GM12878 (cell line): ENCODE measurements at regions not wholly inside any gene's neighbourhood (a gene's known extent, or its start where the extent isn't known, plus 50 kb on each side); places are given as distances from the start of the nearest gene placed in this dataset.

Source experiments
- ATAC-seq: fragments of 200-7000 bp; cut with Tn5 transposase; 3 replicates; pipeline ENCODE4 v1.9.1; 2020; ENCODE audit warnings: mild to moderate bottlenecking, moderate library complexity
- BruUV-seq: library from RNA; stranded (reverse); fragments of 400-500 nt; replicated peaks from 2 replicates; lab custom pipeline; 2021; lab: Mats Ljungman, UMichigan
- CTCF ChIA-PET: fragments of 300-600 bp; sonication (Branson Sonifier 250); formaldehyde crosslinking; extraction: SDS; loops from one replicate; lab custom pipeline; 2021; ENCODE audit warnings: inconsistent platforms; lab: Yijun Ruan, JAX
- POLR2A ChIA-PET: fragments of 350-600 bp; formaldehyde crosslinking; extraction: SDS; loops from one replicate; lab custom pipeline; 2021; ENCODE audit warnings: inconsistent platforms; lab: Charles Lee
- RAD21 ChIA-PET: fragments of 300-600 bp; sonication (Branson Sonifier 250); formaldehyde crosslinking; loops from one replicate; lab custom pipeline; 2023; ENCODE audit warnings: antibody characterized with exemption; ENCODE audit not compliant: unreplicated experiment; lab: Charles Lee
- SMC1A ChIA-PET: fragments of 300-600 bp; sonication (Branson Sonifier 250); formaldehyde crosslinking; loops from one replicate; lab custom pipeline; 2023; ENCODE audit not compliant: unreplicated experiment, uncharacterized antibody; lab: Charles Lee
- DNase-seq: peaks from one replicate; pipeline ENCODE4 v3.0.0-alpha.2; 2011; ENCODE audit warnings: low read depth, low spot score
- FAIRE-seq: peaks from 3 replicates; lab custom pipeline; 2011; peaks lifted over from hg19 to GRCh38; lab: Jason Lieb, UNC
- H2AFZ ChIP-seq: 2 replicates; pipeline ENCODE4 v1.6.0; 2011; ENCODE audit warnings: low read depth, low read length, control low read depth; ENCODE audit not compliant: control insufficient read depth
- H3K27ac ChIP-seq: 2 replicates; pipeline ENCODE4 v1.5.1; 2011; ENCODE audit warnings: control low read depth; ENCODE audit not compliant: control insufficient read depth, insufficient read depth
- H3K27me3 ChIP-seq, 2 experiments: replicated peaks in 1 of 2; 2 replicates each; pipeline versions ENCODE4 v1.6.0 to v1.6.1; 2011; ENCODE audit warnings: low read length in 1 of 2; ENCODE audit not compliant: control insufficient read depth in 2 of 2, insufficient read depth in 2 of 2
- H3K36me3 ChIP-seq, 2 experiments: 2 replicates each; pipeline ENCODE4 v1.5.1; 2011; ENCODE audit warnings: low read length in 1 of 2; ENCODE audit not compliant: control insufficient read depth in 2 of 2, insufficient read depth in 2 of 2
- H3K4me1 ChIP-seq: 2 replicates; pipeline ENCODE4 v1.6.1; 2011; ENCODE audit warnings: mild to moderate bottlenecking, low read length, moderate library complexity, mixed read lengths; ENCODE audit not compliant: control insufficient read depth, insufficient read depth
- H3K4me2 ChIP-seq: 2 replicates; pipeline ENCODE4 v1.6.0; 2011; ENCODE audit warnings: control low read depth; ENCODE audit not compliant: control insufficient read depth, insufficient read depth
- H3K4me3 ChIP-seq: fragments of 200-600 bp; sonication (generic); 2 replicates; pipeline ENCODE4 v1.5.1; 2016
- H3K79me2 ChIP-seq: 2 replicates; pipeline ENCODE4 v1.6.0; 2011; ENCODE audit warnings: low read length; ENCODE audit not compliant: control insufficient read depth, insufficient read depth
- H3K9ac ChIP-seq: 2 replicates; pipeline ENCODE4 v1.8.0; 2011; ENCODE audit warnings: low read length, control low read depth, mixed read lengths; ENCODE audit not compliant: control insufficient read depth, insufficient read depth
- H3K9me3 ChIP-seq: replicated peaks from 3 replicates; pipeline ENCODE4 v1.5.1; 2011; ENCODE audit warnings: mild to moderate bottlenecking, low read length; ENCODE audit not compliant: control insufficient read depth, insufficient read depth
- H4K20me1 ChIP-seq: 2 replicates; pipeline ENCODE4 v1.6.0; 2011; ENCODE audit not compliant: control insufficient read depth, insufficient read depth
- KLF5 ChIP-seq: fragments of 450-650 bp; IDR thresholded peaks from 2 replicates; pipeline ENCODE4 v1.6.1; 2014; ENCODE audit warnings: mild to moderate bottlenecking; ENCODE audit not compliant: partially characterized antibody
- NR2C1 ChIP-seq: fragments of 450-650 bp; IDR thresholded peaks from 2 replicates; pipeline ENCODE4 v1.6.1; 2017; ENCODE audit warnings: antibody characterized with exemption, mild to moderate bottlenecking, moderate library complexity
- NR2F1 ChIP-seq: fragments of 450-650 bp; conservative IDR thresholded peaks from 2 replicates; pipeline ENCODE4 v1.6.1; 2017; ENCODE audit warnings: mild to moderate bottlenecking
- POLR2AphosphoS5 ChIP-seq: IDR thresholded peaks from 2 replicates; pipeline ENCODE4 v1.6.1; 2011; ENCODE audit warnings: mild to moderate bottlenecking, low read length, inconsistent platforms
- RELA ChIP-seq: fragments of 450-650 bp; IDR thresholded peaks from 2 replicates; pipeline ENCODE4 v1.8.0; 2014; ENCODE audit warnings: borderline replicate concordance; ENCODE audit not compliant: partially characterized antibody
- ZZZ3 ChIP-seq: IDR thresholded peaks from 2 replicates; pipeline ENCODE4 v1.6.1; 2011; ENCODE audit warnings: low read depth; ENCODE audit not compliant: control insufficient read depth, insufficient read length
- WGBS: methylation state at CpG from one replicate; pipeline ENCODE4 v1.1.6; 2016; ENCODE audit warnings: low lambda C conversion rate; ENCODE audit not compliant: insufficient replicate concordance, insufficient coverage; ENCODE audit errors: missing lambda C conversion rate; 5-methylcytosine and 5-hydroxymethylcytosine counted together
- in situ Hi-C: fragments of 300-500 bp; cut with MboI; formaldehyde crosslinking; loops from 9 replicates; pipeline ENCODE4 v1.14.3; 2018; ENCODE audit warnings: mixed read lengths
- intact Hi-C: fragments of 100-400 bp; cut with micrococcal nuclease; formaldehyde crosslinking; loops from one replicate; pipeline ENCODE4 v1.14.2; 2022; ENCODE audit not compliant: unreplicated experiment
- TF ChIP-seq, protein P1 (sequence below): fragments of 450-650 bp; IDR thresholded peaks from 2 replicates; pipeline ENCODE4 v1.6.1; 2018; ENCODE audit warnings: borderline replicate concordance, mild to moderate bottlenecking; ENCODE audit not compliant: partially characterized antibody
- TF ChIP-seq, protein P2 (sequence below): IDR thresholded peaks from 2 replicates; pipeline ENCODE4 v1.6.1; 2012; ENCODE audit warnings: low read depth, low read length, improper control_type of control experiment
- TF ChIP-seq, protein P3 (sequence below): fragments of 450-650 bp; IDR thresholded peaks from 2 replicates; pipeline ENCODE4 v1.6.1; 2017; ENCODE audit warnings: antibody characterized with exemption, mild to moderate bottlenecking, moderate library complexity

DNA sequence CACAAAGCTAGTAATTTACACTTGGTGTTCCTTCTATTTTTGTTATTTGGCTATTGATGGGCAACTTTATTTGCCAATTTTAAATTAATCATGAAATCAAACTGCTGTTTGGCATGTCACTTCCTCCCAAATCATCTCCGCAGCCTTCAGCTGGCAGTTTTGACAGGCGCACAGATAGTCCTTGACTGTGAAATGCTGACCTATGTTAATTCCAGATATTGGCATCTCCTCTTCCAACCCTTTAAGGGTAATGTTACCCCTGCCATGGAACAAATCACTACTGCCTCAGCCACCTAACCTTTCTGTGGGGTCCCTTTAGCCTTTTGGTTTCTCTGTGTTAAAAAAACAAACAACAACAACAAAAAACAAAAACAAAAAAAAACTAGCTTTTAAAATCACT, 182.4 kb upstream of the TANK start:
- no TSS peak for BruUV-seq
- POLR2A ChIA-PET: no interaction called here
- in situ Hi-C loops: no loop called here
- Histone ChIP-seq H3K4me3 (no peak overlapping the region), H3K27me3 (peaks cover 0 to 2% of the 10 kb centered on the region in 2 experiments; a peak in 1 of 4 replicates), H3K4me2 (no peak overlapping the region)
- TF ChIP-seq KLF5 (no peak), NR2C1 (no peak), RELA (no peak)
- TF ChIP-seq, all 136 proteins: peak for 0
- no peaks in the 10 kb centered on the region for H3K9me3 ChIP-seq
- ChIA-PET RAD21 (interaction anchor here (0.5 to 0.6 kb wide), 2 partner anchors 11 to 641 kb away, joined by 3 to 4 read pairs; no protein-coding TSS in a partner anchor), CTCF (interaction anchor here (1.0 to 2.2 kb wide), 5 partner anchors 11 to 87 kb away, joined by 3 to 7 read pairs (median 4); no protein-coding TSS in a partner anchor), SMC1A (interaction anchor here (0.7 to 1.2 kb wide), 5 partner anchors 10 to 298 kb away, joined by 3 to 5 read pairs (median 3); no protein-coding TSS in a partner anchor)
- no peak for FAIRE-seq
- H3K79me2 ChIP-seq: no peaks in the 10 kb centered on the region
- H3K27ac ChIP-seq: no peak overlapping the region
- ATAC-seq: no peak
- WGBS: 97% methylated on average over 2 of the region's 2 CpGs
- no peak for DNase-seq
- no peaks in the 10 kb centered on the region for H3K36me3 ChIP-seq
- H4K20me1 ChIP-seq: no peaks in the 10 kb centered on the region
- H3K9ac ChIP-seq: no peak overlapping the region
- H3K4me1 ChIP-seq: no peaks in the 10 kb centered on the region
- intact Hi-C loops: no loop called here
- H2AFZ ChIP-seq: no peak overlapping the region

DNA sequence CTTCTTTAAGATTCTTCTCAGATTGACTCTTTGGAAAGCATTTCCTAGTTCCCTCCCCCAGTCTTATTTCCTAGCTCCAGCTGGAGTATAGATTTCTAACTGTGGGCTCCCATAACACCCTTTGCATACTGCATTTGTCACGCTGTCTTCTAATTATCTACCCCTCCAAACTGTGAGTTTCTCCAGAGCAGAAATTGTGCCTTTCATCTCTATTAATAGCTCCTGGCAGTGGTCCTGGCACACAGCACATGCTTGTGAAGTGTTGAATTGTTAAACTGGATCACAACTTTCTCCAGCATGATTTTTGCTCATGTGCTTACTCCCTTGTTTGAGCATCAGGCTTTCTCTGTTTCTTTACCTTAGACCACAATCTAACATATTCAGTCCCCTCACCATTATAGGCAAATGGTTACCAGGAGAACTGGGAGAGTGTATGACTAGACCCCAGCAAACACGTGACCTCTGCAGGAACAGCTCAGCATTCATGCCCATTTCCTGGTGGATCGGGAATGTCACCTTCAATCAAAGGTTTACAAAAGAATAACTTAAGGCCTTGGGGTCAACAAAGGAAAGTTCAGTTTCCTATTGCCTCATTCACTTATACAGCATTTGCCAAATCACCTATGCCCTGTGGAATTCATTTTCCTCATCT, 175.7 kb upstream of the TANK start:
- H3K27me3 ChIP-seq: no peaks in the 10 kb centered on the region
- H3K9me3 ChIP-seq: no peaks in the 10 kb centered on the region
- H3K9ac ChIP-seq: no peak overlapping the region
- ChIA-PET SMC1A (interaction anchor here (1.5 kb wide), 1 partner anchor 10 kb away, joined by 8 read pairs; no protein-coding TSS in a partner anchor), CTCF (interaction anchor here (3.3 kb wide), 1 partner anchor 9 kb away, joined by 21 read pairs; no protein-coding TSS in a partner anchor), RAD21 (no interaction called here), POLR2A (no interaction called here)
- FAIRE-seq (no peak), DNase-seq (no peak), ATAC-seq (no peak)
- intact Hi-C loops (no loop called here), in situ Hi-C loops (no loop called here)
- no peak overlapping the region for H3K27ac ChIP-seq
- no TSS peak for BruUV-seq
- no peaks in the 10 kb centered on the region for H3K4me1 ChIP-seq
- H4K20me1 ChIP-seq: no peaks in the 10 kb centered on the region
- no peak overlapping the region for H3K4me3 ChIP-seq
- no peak overlapping the region for H3K4me2 ChIP-seq
- WGBS: 44% methylated on average over 3 of the region's 3 CpGs
- H3K79me2 ChIP-seq: no peaks in the 10 kb centered on the region
- H3K36me3 ChIP-seq: no peaks in the 10 kb centered on the region
- H2AFZ ChIP-seq: no peak overlapping the region
- TF ChIP-seq POLR2AphosphoS5 (no peak), NR2F1 (no peak), ZZZ3 (no peak)
- TF ChIP-seq, protein P1, sequence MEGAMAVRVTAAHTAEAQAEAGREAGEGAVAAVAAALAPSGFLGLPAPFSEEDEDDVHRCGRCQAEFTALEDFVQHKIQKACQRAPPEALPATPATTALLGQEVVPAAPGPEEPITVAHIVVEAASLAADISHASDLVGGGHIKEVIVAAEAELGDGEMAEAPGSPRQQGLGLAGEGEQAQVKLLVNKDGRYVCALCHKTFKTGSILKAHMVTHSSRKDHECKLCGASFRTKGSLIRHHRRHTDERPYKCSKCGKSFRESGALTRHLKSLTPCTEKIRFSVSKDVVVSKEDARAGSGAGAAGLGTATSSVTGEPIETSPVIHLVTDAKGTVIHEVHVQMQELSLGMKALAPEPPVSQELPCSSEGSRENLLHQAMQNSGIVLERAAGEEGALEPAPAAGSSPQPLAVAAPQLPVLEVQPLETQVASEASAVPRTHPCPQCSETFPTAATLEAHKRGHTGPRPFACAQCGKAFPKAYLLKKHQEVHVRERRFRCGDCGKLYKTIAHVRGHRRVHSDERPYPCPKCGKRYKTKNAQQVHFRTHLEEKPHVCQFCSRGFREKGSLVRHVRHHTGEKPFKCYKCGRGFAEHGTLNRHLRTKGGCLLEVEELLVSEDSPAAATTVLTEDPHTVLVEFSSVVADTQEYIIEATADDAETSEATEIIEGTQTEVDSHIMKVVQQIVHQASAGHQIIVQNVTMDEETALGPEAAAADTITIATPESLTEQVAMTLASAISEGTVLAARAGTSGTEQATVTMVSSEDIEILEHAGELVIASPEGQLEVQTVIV: no peak
- TF ChIP-seq, protein P2, sequence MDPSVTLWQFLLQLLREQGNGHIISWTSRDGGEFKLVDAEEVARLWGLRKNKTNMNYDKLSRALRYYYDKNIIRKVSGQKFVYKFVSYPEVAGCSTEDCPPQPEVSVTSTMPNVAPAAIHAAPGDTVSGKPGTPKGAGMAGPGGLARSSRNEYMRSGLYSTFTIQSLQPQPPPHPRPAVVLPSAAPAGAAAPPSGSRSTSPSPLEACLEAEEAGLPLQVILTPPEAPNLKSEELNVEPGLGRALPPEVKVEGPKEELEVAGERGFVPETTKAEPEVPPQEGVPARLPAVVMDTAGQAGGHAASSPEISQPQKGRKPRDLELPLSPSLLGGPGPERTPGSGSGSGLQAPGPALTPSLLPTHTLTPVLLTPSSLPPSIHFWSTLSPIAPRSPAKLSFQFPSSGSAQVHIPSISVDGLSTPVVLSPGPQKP: no peak
- TF ChIP-seq, protein P3, sequence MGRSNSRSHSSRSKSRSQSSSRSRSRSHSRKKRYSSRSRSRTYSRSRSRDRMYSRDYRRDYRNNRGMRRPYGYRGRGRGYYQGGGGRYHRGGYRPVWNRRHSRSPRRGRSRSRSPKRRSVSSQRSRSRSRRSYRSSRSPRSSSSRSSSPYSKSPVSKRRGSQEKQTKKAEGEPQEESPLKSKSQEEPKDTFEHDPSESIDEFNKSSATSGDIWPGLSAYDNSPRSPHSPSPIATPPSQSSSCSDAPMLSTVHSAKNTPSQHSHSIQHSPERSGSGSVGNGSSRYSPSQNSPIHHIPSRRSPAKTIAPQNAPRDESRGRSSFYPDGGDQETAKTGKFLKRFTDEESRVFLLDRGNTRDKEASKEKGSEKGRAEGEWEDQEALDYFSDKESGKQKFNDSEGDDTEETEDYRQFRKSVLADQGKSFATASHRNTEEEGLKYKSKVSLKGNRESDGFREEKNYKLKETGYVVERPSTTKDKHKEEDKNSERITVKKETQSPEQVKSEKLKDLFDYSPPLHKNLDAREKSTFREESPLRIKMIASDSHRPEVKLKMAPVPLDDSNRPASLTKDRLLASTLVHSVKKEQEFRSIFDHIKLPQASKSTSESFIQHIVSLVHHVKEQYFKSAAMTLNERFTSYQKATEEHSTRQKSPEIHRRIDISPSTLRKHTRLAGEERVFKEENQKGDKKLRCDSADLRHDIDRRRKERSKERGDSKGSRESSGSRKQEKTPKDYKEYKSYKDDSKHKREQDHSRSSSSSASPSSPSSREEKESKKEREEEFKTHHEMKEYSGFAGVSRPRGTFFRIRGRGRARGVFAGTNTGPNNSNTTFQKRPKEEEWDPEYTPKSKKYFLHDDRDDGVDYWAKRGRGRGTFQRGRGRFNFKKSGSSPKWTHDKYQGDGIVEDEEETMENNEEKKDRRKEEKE: no peak
